Small intestine (tissue), 7 donors: ENCODE measurements at regions not wholly inside any gene's neighbourhood (a gene's known extent, or its start where the extent isn't known, plus 50 kb on each side); places are given as distances from the start of the nearest gene placed in this dataset.

Experiments
- DNase-seq, 2 donors: peaks; one replicate each; pipeline versions ENCODE4 v3.0.0 to v3.0.0-alpha.2; 2013
- FAIRE-seq: peaks from 2 replicates; lab custom pipeline; 2012; peaks lifted over from hg19 to GRCh38; lab: Jason Lieb, UNC
- H3K27ac ChIP-seq, 3 donors: one replicate each; pipeline ENCODE4 v1.5.1; 2013; ENCODE audit warnings: low read length in 2 of 3, mild to moderate bottlenecking in 2 of 3, control low read depth in 1 of 3, inconsistent platforms in 1 of 3, low read depth in 1 of 3, moderate library complexity in 1 of 3
- H3K27me3 ChIP-seq, 3 donors: one replicate each; pipeline ENCODE4 v1.6.1; 2013; ENCODE audit warnings: low read length in 3 of 3, inconsistent platforms in 1 of 3; ENCODE audit not compliant: control insufficient read depth in 3 of 3, insufficient read depth in 3 of 3
- H3K36me3 ChIP-seq, 3 donors: one replicate each; pipeline ENCODE4 v1.6.1; 2013; ENCODE audit warnings: low read length in 3 of 3, inconsistent platforms in 1 of 3, low read depth in 1 of 3, mild to moderate bottlenecking in 1 of 3, moderate library complexity in 1 of 3; ENCODE audit not compliant: control insufficient read depth in 3 of 3, insufficient read depth in 2 of 3
- H3K4me1 ChIP-seq, 3 donors: one replicate each; pipeline ENCODE4 v1.6.1; 2013; ENCODE audit warnings: low read length in 2 of 3, inconsistent platforms in 1 of 3, low read depth in 1 of 3, mild to moderate bottlenecking in 1 of 3, moderate library complexity in 1 of 3; ENCODE audit not compliant: control insufficient read depth in 3 of 3, insufficient read depth in 2 of 3
- H3K4me3 ChIP-seq, 3 donors: one replicate each; pipeline ENCODE4 v1.5.1; 2013; ENCODE audit warnings: low read length in 3 of 3, control low read depth in 1 of 3, inconsistent platforms in 1 of 3, low read depth in 1 of 3, mild to moderate bottlenecking in 1 of 3, moderate library complexity in 1 of 3
- H3K9me3 ChIP-seq, 2 donors: one replicate each; pipeline ENCODE4 v1.6.1; 2013; ENCODE audit warnings: low read depth in 1 of 2, low read length in 1 of 2; ENCODE audit not compliant: control insufficient read depth in 2 of 2, insufficient read depth in 1 of 2
- WGBS, 3 donors: extraction: QIAGEN DNeasy Blood & Tissue Kit; methylation state at CpG; one replicate each; pipeline ENCODE4 v1.1.7; 2013; 5-methylcytosine and 5-hydroxymethylcytosine counted together
- donor health status: healthy with polysubstance abuse.
- donor health status: control.
- donor health status: control.
- donor health status: Bipolar disorder and iron deficiency.
- donor health status: healthy.

DNA sequence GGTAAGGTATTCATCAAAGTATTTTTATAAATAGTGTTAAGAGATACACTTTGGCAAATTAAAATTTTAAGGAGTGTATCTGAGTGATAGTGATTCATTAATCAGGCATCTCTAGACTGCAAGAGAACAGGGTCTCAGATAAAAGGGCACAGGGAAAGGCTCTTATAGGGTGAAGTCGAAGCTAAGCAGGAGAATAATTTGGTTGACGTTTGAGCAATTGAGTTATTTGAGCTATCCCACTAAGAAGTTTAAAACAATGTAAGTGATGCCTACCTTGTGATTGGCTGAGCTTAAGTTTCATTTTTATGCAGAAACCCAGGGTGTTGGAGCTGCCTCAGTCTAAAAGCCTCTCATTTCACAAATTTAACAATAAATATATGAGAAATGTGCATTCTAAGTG is 125.3 kb downstream of the SLC6A15 start:
- FAIRE-seq (no peak), DNase-seq (no peak)
- WGBS, 3 donors = 64 to 69% (median 69%) methylated on average over 2 of the region's 2 CpGs
- Histone ChIP-seq H3K27ac (no peak overlapping the region), H3K4me1 (no peaks in the 10 kb centered on the region), H3K36me3 (no peaks in the 10 kb centered on the region), H3K9me3 (no peaks in the 10 kb centered on the region), H3K4me3 (no peak overlapping the region), H3K27me3 (no peaks in the 10 kb centered on the region)

DNA sequence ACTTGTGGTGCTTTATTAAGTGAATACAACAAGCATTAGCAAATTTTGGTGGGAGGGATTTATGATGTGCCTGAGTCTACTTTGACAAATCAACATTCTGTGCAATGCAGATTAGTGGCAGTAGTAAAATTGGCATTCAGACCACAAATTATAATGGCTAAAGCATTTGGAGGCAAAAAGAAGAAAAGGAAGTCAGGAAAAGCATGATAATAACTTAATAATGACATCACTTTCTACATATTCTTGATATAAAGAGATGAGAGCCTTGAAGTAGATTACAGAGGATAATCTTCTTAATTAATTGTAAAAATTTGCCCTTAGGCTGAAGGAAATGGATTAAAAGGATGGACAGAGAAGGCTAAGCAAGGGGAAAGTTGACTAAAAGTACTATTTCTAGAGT is 126.0 kb downstream of the SLC6A15 start:
- FAIRE-seq = no peak

GRCh38 chr12:84785951-84786350 is 126.6 kb downstream of the SLC6A15 start:
- FAIRE-seq = no peak
- 37 to 55% (median 40%) methylated on average over 1 of the region's 1 CpG for WGBS, 3 donors

More for the DNA sequence above, 126.0 kb downstream of the SLC6A15 start:
- Histone ChIP-seq H3K4me1 (no peaks in the 10 kb centered on the region), H3K27me3 (no peaks in the 10 kb centered on the region), H3K9me3 (no peaks in the 10 kb centered on the region), H3K36me3 (no peaks in the 10 kb centered on the region), H3K4me3 (no peak overlapping the region), H3K27ac (no peak overlapping the region)
- DNase-seq = no peak

GRCh38 chr12:84785281-84785680 is 127.3 kb downstream of the SLC6A15 start:
- 68 to 94% (median 74%) methylated on average over 1 of the region's 1 CpG for WGBS, 3 donors
- no peaks in the 10 kb centered on the region for H3K27me3 ChIP-seq
- H3K4me3 ChIP-seq = no peak overlapping the region
- no peaks in the 10 kb centered on the region for H3K9me3 ChIP-seq
- H3K4me1 ChIP-seq = no peaks in the 10 kb centered on the region
- DNase-seq (no peak), FAIRE-seq (no peak)
- H3K27ac ChIP-seq = no peak overlapping the region
- H3K36me3 ChIP-seq = no peaks in the 10 kb centered on the region

More at GRCh38 chr12:84785951-84786350, 126.6 kb downstream of the SLC6A15 start:
- no peak for DNase-seq
- Histone ChIP-seq H3K36me3 (no peaks in the 10 kb centered on the region), H3K27me3 (no peaks in the 10 kb centered on the region), H3K4me3 (no peak overlapping the region), H3K9me3 (no peaks in the 10 kb centered on the region), H3K27ac (no peak overlapping the region), H3K4me1 (no peaks in the 10 kb centered on the region)

DNA sequence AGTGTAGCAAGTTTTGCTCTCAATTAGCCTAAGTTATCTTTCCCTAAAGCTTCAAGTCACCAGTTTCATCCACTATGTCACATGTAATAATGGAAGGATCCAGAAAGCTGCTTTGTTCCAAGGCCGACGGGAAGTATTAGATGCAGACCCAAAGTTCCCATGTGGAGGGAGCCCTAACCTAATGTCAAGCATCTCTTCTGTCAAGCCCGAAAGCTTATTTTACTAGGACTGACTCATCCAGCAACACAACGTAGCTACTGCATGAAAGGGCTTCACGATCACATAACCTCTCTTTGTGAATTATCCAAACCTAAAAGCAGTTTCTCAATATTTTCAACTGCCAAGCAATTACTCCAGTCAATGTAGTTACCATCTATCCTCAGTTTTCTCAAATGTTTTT is 133.4 kb downstream of the SLC6A15 start:
- Histone ChIP-seq H3K36me3 (no peaks in the 10 kb centered on the region), H3K27me3 (no peaks in the 10 kb centered on the region), H3K27ac (no peak overlapping the region), H3K9me3 (no peaks in the 10 kb centered on the region), H3K4me3 (no peak overlapping the region), H3K4me1 (no peaks in the 10 kb centered on the region)
- 81 to 87% (median 81%) methylated on average over 5 of the region's 5 CpGs for WGBS, 3 donors
- FAIRE-seq (no peak), DNase-seq (no peak)

- Histone ChIP-seq H3K9me3 (no peaks in the 10 kb centered on the region), H3K27me3 (no peaks in the 10 kb centered on the region), H3K36me3 (no peaks in the 10 kb centered on the region), H3K4me1 (no peaks in the 10 kb centered on the region), H3K4me3 (no peak overlapping the region), H3K27ac (no peak overlapping the region)
- DNase-seq = no peak
- WGBS, 3 donors = 35 to 58% (median 38%) methylated on average over 2 of the region's 2 CpGs
- no peak for FAIRE-seq
Observed at GRCh38 chr12:84772281-84772680, 140.3 kb downstream of the SLC6A15 start.

- Histone ChIP-seq H3K36me3 (no peaks in the 10 kb centered on the region), H3K27ac (no peak overlapping the region), H3K27me3 (no peaks in the 10 kb centered on the region), H3K4me1 (no peaks in the 10 kb centered on the region), H3K9me3 (no peaks in the 10 kb centered on the region), H3K4me3 (no peak overlapping the region)
- no peak for DNase-seq
- FAIRE-seq = no peak
- WGBS, 3 donors = 62 to 72% (median 66%) methylated on average over 1 of the region's 1 CpG
Observed at GRCh38 chr12:84767079-84767478, 145.5 kb downstream of the SLC6A15 start.

GRCh38 chr12:84766375-84766774 is 146.2 kb downstream of the SLC6A15 start:
- H3K4me1 ChIP-seq = no peaks in the 10 kb centered on the region
- FAIRE-seq (no peak), DNase-seq (no peak)
- H3K4me3 ChIP-seq = no peak overlapping the region
- no peaks in the 10 kb centered on the region for H3K36me3 ChIP-seq
- H3K27ac ChIP-seq = no peak overlapping the region
- no peaks in the 10 kb centered on the region for H3K27me3 ChIP-seq
- no peaks in the 10 kb centered on the region for H3K9me3 ChIP-seq

- no peaks in the 10 kb centered on the region for H3K9me3 ChIP-seq
- H3K36me3 ChIP-seq = no peaks in the 10 kb centered on the region
- DNase-seq (no peak), FAIRE-seq (no peak)
- 31 to 62% (median 34%) methylated on average over 1 of the region's 1 CpG for WGBS, 3 donors
- no peaks in the 10 kb centered on the region for H3K4me1 ChIP-seq
- no peak overlapping the region for H3K27ac ChIP-seq
- H3K4me3 ChIP-seq = no peak overlapping the region
- no peaks in the 10 kb centered on the region for H3K27me3 ChIP-seq
Observed at GRCh38 chr12:84764001-84764400, 148.6 kb downstream of the SLC6A15 start.
